Fibroblast of skin of back (primary cell): ENCODE measurements at regions not wholly inside any gene's neighbourhood (a gene's known extent, or its start where the extent isn't known, plus 50 kb on each side); places are given as distances from the start of the nearest gene placed in this dataset.
"Not testable (repeated sequence)": the region's sequence is repeated elsewhere in the genome, so short reads cannot be mapped to it uniquely, and the experiment has no call there.

Source experiments
- DNase-seq: peaks from one replicate; pipeline ENCODE4 v3.0.0-alpha.2; 2013

- DNase-seq: no peak
These were observed 731.1 kb upstream of the SLC8A1 start for GRCh38 chr2:41182961-41183360.

- no peak for DNase-seq
These were observed 735.7 kb upstream of the SLC8A1 start for GRCh38 chr2:41187376-41188122.

GRCh38 chr2:41194230-41194629 lies 742.3 kb upstream of the SLC8A1 start:
- peak; percentile 43 for DNase-seq

- DNase-seq: peak; percentile 12
These were observed 745.9 kb upstream of the SLC8A1 start for GRCh38 chr2:41197781-41198180.

- no peak for DNase-seq
These were observed 747.4 kb upstream of the SLC8A1 start for GRCh38 chr2:41199334-41199733.

GRCh38 chr2:41204315-41204714 lies 752.4 kb upstream of the SLC8A1 start:
- DNase-seq: no peak

GRCh38 chr2:41206004-41206403 lies 754.1 kb upstream of the SLC8A1 start:
- DNase-seq: no peak

- DNase-seq: no peak
These were observed 755.7 kb upstream of the SLC8A1 start for GRCh38 chr2:41207578-41207977.

- DNase-seq: not testable (repeated sequence)
These were observed 758.1 kb upstream of the SLC8A1 start for GRCh38 chr2:41210030-41210429.

GRCh38 chr2:41216978-41217377 lies 765.1 kb upstream of the SLC8A1 start:
- DNase-seq: no peak

GRCh38 chr2:41222593-41222992 lies 770.7 kb upstream of the SLC8A1 start:
- no peak for DNase-seq

- no peak for DNase-seq
These were observed 782.2 kb upstream of the SLC8A1 start for GRCh38 chr2:41234093-41234492.

- DNase-seq: no peak
These were observed 789.6 kb upstream of the SLC8A1 start for GRCh38 chr2:41241325-41242000.

- no peak for DNase-seq
These were observed 790.1 kb upstream of the SLC8A1 start for GRCh38 chr2:41242001-41242331.

- DNase-seq: no peak
These were observed 779.7 kb upstream of the PKDCC start for GRCh38 chr2:41267929-41268659.

- peak; percentile 61 for DNase-seq
These were observed 764.6 kb upstream of the PKDCC start for GRCh38 chr2:41283079-41283775.

- DNase-seq: no peak
These were observed 754.3 kb upstream of the PKDCC start for GRCh38 chr2:41293491-41293890.

- peak; percentile 21 for DNase-seq
These were observed 753.5 kb upstream of the PKDCC start for GRCh38 chr2:41294331-41294730.

- no peak for DNase-seq
These were observed 734.7 kb upstream of the PKDCC start for GRCh38 chr2:41313082-41313481.

GRCh38 chr2:41314511-41315070 lies 733.2 kb upstream of the PKDCC start:
- no peak for DNase-seq

- DNase-seq: no peak
These were observed 728.4 kb upstream of the PKDCC start for GRCh38 chr2:41319437-41319836.

GRCh38 chr2:41320491-41320890 lies 727.3 kb upstream of the PKDCC start:
- no peak for DNase-seq

GRCh38 chr2:41321351-41321750 lies 726.5 kb upstream of the PKDCC start:
- peak; percentile 24 for DNase-seq
